HFFc6 (cell line): ENCODE measurements at regions not wholly inside any gene's neighbourhood (a gene's known extent, or its start where the extent isn't known, plus 50 kb on each side); places are given as distances from the start of the nearest gene placed in this dataset.

Source experiments
- DNase-seq: peaks from one replicate; pipeline ENCODE4 v3.0.0-alpha.2; 2018
- H3K27ac Mint-ChIP-seq: 2 replicates; pipeline ENCODE4 v1.8.0; 2020; ENCODE audit warnings: mild to moderate bottlenecking, mixed read lengths
- H3K27me3 Mint-ChIP-seq: 2 replicates; pipeline ENCODE4 v1.8.0; 2021; ENCODE audit warnings: mild to moderate bottlenecking, moderate library complexity, mixed read lengths; ENCODE audit not compliant: insufficient read depth
- H3K36me3 Mint-ChIP-seq: 2 replicates; pipeline ENCODE4 v1.8.0; 2021; ENCODE audit warnings: low read depth, mixed read lengths
- H3K4me1 Mint-ChIP-seq: 2 replicates; pipeline ENCODE4 v1.8.0; 2020; ENCODE audit warnings: low read depth, mixed read lengths
- H3K4me3 Mint-ChIP-seq: 2 replicates; pipeline ENCODE4 v1.8.0; 2020; ENCODE audit warnings: mild to moderate bottlenecking, moderate library complexity, mixed read lengths
- H3K9me3 Mint-ChIP-seq: 2 replicates; pipeline ENCODE4 v1.8.0; 2020; ENCODE audit warnings: mild to moderate bottlenecking, mixed read lengths
- TF ChIP-seq, protein P1 (sequence below): fragments of 200-600 bp; sonication (generic); IDR thresholded peaks from 2 replicates; pipeline ENCODE4 v1.5.0; 2021; ENCODE audit warnings: antibody characterized with exemption, mild to moderate bottlenecking

DNA sequence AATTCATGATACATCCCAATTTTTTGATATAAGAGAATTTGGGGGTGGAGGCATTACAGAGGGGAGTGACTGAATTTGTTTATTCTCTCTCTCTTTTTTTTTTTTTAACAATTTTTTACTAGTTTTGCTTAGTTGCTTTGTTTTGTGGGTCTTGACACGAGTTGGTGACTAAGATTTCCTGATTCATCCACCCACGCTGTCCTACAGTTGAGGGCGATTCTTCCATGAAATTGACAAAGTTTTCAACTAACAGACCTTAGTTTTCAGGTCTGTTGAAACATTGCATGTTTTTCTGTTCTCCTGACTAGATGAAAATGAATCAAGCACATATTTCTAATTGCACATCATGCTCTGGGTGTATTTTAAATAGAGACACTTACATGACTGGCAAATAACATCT, 613.8 kb downstream of the TFAP2B start:
- no peak overlapping the region for H3K27ac Mint-ChIP-seq
- no peaks in the 10 kb centered on the region for H3K27me3 Mint-ChIP-seq
- TF ChIP-seq, protein P1, sequence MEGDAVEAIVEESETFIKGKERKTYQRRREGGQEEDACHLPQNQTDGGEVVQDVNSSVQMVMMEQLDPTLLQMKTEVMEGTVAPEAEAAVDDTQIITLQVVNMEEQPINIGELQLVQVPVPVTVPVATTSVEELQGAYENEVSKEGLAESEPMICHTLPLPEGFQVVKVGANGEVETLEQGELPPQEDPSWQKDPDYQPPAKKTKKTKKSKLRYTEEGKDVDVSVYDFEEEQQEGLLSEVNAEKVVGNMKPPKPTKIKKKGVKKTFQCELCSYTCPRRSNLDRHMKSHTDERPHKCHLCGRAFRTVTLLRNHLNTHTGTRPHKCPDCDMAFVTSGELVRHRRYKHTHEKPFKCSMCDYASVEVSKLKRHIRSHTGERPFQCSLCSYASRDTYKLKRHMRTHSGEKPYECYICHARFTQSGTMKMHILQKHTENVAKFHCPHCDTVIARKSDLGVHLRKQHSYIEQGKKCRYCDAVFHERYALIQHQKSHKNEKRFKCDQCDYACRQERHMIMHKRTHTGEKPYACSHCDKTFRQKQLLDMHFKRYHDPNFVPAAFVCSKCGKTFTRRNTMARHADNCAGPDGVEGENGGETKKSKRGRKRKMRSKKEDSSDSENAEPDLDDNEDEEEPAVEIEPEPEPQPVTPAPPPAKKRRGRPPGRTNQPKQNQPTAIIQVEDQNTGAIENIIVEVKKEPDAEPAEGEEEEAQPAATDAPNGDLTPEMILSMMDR, result no peak
- peaks cover 38% of the 10 kb centered on the region for H3K9me3 Mint-ChIP-seq
- DNase-seq, result no peak
- no peaks in the 10 kb centered on the region for H3K36me3 Mint-ChIP-seq
- H3K4me1 Mint-ChIP-seq, result no peaks in the 10 kb centered on the region
- H3K4me3 Mint-ChIP-seq, result no peak overlapping the region

DNA sequence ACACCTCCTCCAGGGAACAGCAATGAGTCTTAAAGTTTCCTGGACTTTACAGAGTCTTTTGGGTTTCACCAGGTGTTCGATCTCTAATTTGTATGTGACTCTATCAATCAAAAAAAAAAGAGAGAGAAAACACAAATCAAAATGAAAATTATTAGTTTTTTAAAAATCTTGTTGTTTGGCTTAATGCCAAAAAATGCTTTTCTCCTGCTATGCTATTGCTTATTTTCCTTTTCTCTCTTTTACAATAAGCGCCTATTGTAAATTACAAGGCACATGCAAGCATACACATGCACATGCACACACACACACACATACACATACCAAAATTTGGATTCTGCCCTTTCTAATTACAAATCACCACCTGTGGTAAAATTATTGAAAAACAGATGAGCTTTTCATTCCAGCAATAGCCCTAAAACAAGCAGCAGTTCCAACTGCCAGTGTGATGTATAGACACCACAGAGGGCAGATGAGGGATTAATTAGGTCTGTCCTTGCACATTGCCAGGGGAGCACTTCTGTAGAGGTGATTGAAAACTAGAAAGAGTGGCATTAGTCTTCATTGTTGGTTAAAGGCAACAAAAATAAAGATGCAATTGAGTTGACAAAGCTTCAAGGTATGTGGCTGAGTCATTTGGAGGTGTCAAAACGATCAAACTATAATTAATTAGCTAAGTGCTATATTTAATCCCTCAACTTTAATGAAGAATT, 631.7 kb downstream of the TFAP2B start:
- Mint-ChIP-seq H3K4me1 (no peaks in the 10 kb centered on the region), H3K9me3 (peaks cover 46% of the 10 kb centered on the region), H3K4me3 (no peak overlapping the region), H3K36me3 (no peaks in the 10 kb centered on the region; the same call in 1 of the 2 replicates), H3K27me3 (no peaks in the 10 kb centered on the region), H3K27ac (no peak overlapping the region)
- no peak for DNase-seq
- TF ChIP-seq, protein P1, result no peak

DNA sequence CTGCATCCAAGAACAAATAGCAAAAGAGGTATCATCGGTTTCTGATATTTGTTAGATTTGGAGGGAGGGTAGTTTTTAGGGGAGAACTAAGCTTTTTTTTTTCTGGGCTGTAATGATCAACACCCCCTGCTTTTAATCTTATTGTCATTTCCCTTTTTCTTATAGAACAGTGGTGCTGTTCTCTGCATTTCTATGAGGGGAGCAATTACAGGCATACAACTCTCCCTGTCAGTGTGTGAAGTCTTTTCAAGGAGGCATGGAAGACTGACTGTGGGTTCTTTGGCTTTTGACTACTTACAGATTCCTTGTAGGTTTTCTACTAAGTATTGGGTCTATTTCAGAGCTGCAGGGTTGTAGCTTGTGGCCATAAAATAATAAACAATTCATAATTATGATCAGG, 632.3 kb downstream of the TFAP2B start:
- Mint-ChIP-seq H3K4me1 (no peaks in the 10 kb centered on the region), H3K9me3 (peaks cover 49% of the 10 kb centered on the region), H3K27me3 (no peaks in the 10 kb centered on the region), H3K4me3 (no peak overlapping the region), H3K36me3 (no peaks in the 10 kb centered on the region; the same call in 1 of the 2 replicates), H3K27ac (no peak overlapping the region)
- no peak for DNase-seq
- TF ChIP-seq, protein P1, result no peak

DNA sequence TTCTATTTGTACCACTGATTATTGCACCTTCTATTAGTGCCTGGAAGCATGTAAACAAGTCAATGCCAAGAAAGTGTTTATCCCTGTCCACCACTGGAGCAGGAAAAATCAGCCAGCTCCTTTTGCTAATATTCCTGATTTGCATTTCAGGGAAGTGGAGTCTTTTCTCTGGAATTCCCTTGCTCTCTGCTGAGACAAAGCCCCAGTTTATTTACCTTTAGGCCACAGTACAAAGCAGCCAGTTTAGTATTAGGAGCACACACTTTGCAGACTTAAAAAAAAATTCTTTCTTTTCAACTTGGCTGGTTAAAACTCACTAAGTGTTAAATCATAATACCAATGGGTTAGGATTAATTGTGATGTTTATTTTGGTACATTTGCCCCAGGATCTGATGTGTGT, 631.1 kb downstream of the PKHD1 start:
- H3K4me1 Mint-ChIP-seq, result no peaks in the 10 kb centered on the region
- TF ChIP-seq, protein P1, result no peak
- H3K9me3 Mint-ChIP-seq, result peaks cover 41% of the 10 kb centered on the region

DNA sequence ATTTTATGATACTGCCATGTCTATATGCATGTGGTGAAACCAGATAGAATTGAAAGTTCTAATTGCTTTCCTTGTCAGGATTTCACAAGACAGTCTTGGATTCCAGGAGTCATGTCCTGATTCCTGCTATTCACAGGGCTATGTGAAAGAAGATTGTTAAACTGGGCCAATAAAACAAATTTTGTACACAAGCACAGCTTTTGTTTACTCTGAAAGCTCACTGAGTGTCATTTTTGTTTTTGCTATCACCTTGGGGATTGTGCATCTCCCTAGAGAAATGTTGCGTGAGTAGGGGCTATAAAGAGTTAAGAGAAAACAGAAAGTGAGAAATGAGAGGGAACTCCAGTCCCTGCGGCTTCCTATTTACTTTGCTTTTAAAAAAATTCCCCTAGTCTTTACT, 627.5 kb downstream of the PKHD1 start:
- H3K9me3 Mint-ChIP-seq, result peaks cover 51% of the 10 kb centered on the region
- no peaks in the 10 kb centered on the region; the same call in 1 of the 2 replicates for H3K36me3 Mint-ChIP-seq
- DNase-seq, result no peak
- no peaks in the 10 kb centered on the region for H3K4me1 Mint-ChIP-seq
- no peak overlapping the region for H3K27ac Mint-ChIP-seq
- TF ChIP-seq, protein P1, result no peak
- no peaks in the 10 kb centered on the region for H3K27me3 Mint-ChIP-seq
- no peak overlapping the region for H3K4me3 Mint-ChIP-seq

More for the DNA sequence above, 631.1 kb downstream of the PKHD1 start:
- Mint-ChIP-seq H3K27me3 (no peaks in the 10 kb centered on the region), H3K4me3 (no peak overlapping the region), H3K27ac (no peak overlapping the region), H3K36me3 (no peaks in the 10 kb centered on the region)
- no peak for DNase-seq
